ENCODE measurements at regions not wholly inside any gene's neighbourhood (a gene's known extent, or its start where the extent isn't known, plus 50 kb on each side); places are given as distances from the start of the nearest gene placed in this dataset.

DNA sequence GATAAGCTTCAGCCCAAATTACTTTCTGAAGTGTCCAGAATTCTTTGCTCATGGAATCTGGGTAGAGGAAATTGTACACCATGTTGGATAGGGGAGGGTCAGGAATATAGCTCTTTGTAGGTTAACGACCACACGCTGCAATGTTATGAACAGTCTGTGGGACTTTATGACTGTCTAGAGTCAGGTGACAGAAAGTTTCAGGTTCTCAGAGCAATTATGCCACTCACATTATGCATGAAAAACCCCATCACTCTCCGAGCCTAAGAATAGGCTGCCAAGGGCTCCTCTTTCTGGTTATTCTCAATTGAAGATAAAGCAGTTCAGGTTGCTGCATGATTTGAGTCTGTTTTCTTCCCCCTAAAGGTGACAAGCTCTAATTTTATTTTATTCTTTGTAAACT is 430.9 kb downstream of the ATP23 start:
- no peak for TF ChIP-seq SUZ12 (IDR thresholded peaks at IDR 0.05; ENCODE audit: extremely low read depth, insufficient read depth, insufficient read length)
- no peak for TF ChIP-seq YY1 (IDR thresholded peaks at IDR 0.05; ENCODE audit: insufficient read depth, insufficient read length)
